ENCODE measurements at regions not wholly inside any gene's neighbourhood (a gene's known extent, or its start where the extent isn't known, plus 50 kb on each side); places are given as distances from the start of the nearest gene placed in this dataset.
"Not testable (repeated sequence)": the region's sequence is repeated elsewhere in the genome, so short reads cannot be mapped to it uniquely, and the experiment has no call there.

- Histone ChIP-seq H3K36me3 (ENCODE audit: control insufficient read depth in 2 of 2, extremely low read depth in 1 of 2, insufficient read depth in 2 of 2, low read length in 2 of 2) (no peaks in the 10 kb centered on the region), H4K20me1 (ENCODE audit: control insufficient read depth, extremely low read depth, insufficient read depth, low read length) (no peaks in the 10 kb centered on the region), H3K9ac (ENCODE audit: control insufficient read depth, extremely low read depth, insufficient read depth, low read length) (no peak overlapping the region), H3K27ac (ENCODE audit: control insufficient read depth, insufficient read depth, low read length) (peak overlapping the region; percentile 36), H3K4me2 (ENCODE audit: control insufficient read depth, extremely low read depth, insufficient read depth, low read depth, low read length) (peak overlapping the region; percentile 72), H3K79me2 (ENCODE audit: control insufficient read depth, insufficient read depth, low read length) (no peaks in the 10 kb centered on the region), H3K4me3 (ENCODE audit: control insufficient read depth in 2 of 3, extremely low read depth in 1 of 3, insufficient read depth in 2 of 3, low read depth in 1 of 3, low read length in 3 of 3) (peak overlapping the region in 2 of 3 experiments; percentile 8 to 20), H3K9me3 (ENCODE audit: control insufficient read depth, low read depth, low read length) (peaks cover 5% of the 10 kb centered on the region), H3K4me1 (ENCODE audit: control insufficient read depth, extremely low read depth, insufficient read depth, low read length) (peaks cover 11% of the 10 kb centered on the region), H3K9me1 (ENCODE audit: control insufficient read depth, extremely low read depth, insufficient read depth, low read length) (no peaks in the 10 kb centered on the region), H2AFZ (ENCODE audit: control insufficient read depth, low read length) (peak overlapping the region; percentile 36), H3K27me3 (ENCODE audit: control insufficient read depth, extremely low read depth, insufficient read depth, low read length) (no peaks in the 10 kb centered on the region)
- DNase-seq (ENCODE audit: low read depth, low spot score) = no peak
- FAIRE-seq = peak; percentile 80
- TF ChIP-seq CTCF (optimal IDR thresholded peaks at IDR 0.05 in 1 of 3, IDR thresholded peaks at IDR 0.05 in 1 of 3, conservative IDR thresholded peaks at IDR 0.05 in 1 of 3; ENCODE audit: extremely low read depth in 1 of 3, insufficient read depth in 2 of 3, low read length in 3 of 3) = no peak
- TF ChIP-seq EZH2 (IDR thresholded peaks at IDR 0.05; ENCODE audit: low read length) = no peak
- dilution Hi-C loops (cut with MboI; ENCODE audit: extremely low pct_ligation_motif_present, low sequenced_read_pairs) = no loop called here
Observed at GRCh38 chr13:74243637-74244526, 109.7 kb upstream of the KLF12 start.

GRCh38 chr13:74241343-74241742 is 107.1 kb upstream of the KLF12 start:
- H2AFZ ChIP-seq (ENCODE audit: control insufficient read depth, low read length); H3K36me3 ChIP-seq (ENCODE audit: control insufficient read depth in 2 of 2, extremely low read depth in 1 of 2, insufficient read depth in 2 of 2, low read length in 2 of 2); H3K9ac ChIP-seq (ENCODE audit: control insufficient read depth, extremely low read depth, insufficient read depth, low read length); H3K27ac ChIP-seq (ENCODE audit: control insufficient read depth, insufficient read depth, low read length); DNase-seq (ENCODE audit: low read depth, low spot score); H3K9me1 ChIP-seq (ENCODE audit: control insufficient read depth, extremely low read depth, insufficient read depth, low read length); H4K20me1 ChIP-seq (ENCODE audit: control insufficient read depth, extremely low read depth, insufficient read depth, low read length); H3K27me3 ChIP-seq (ENCODE audit: control insufficient read depth, extremely low read depth, insufficient read depth, low read length); H3K79me2 ChIP-seq (ENCODE audit: control insufficient read depth, insufficient read depth, low read length); H3K9me3 ChIP-seq (ENCODE audit: control insufficient read depth, low read depth, low read length); dilution Hi-C loops (cut with MboI; ENCODE audit: extremely low pct_ligation_motif_present, low sequenced_read_pairs); H3K4me2 ChIP-seq (ENCODE audit: control insufficient read depth, extremely low read depth, insufficient read depth, low read depth, low read length); H3K4me3 ChIP-seq (ENCODE audit: control insufficient read depth in 2 of 3, extremely low read depth in 1 of 3, insufficient read depth in 2 of 3, low read depth in 1 of 3, low read length in 3 of 3); FAIRE-seq: not testable (repeated sequence)
- peaks cover 11% of the 10 kb centered on the region for H3K4me1 ChIP-seq (ENCODE audit: control insufficient read depth, extremely low read depth, insufficient read depth, low read length)
